Effector memory CD8-positive, alpha-beta T cell (primary cell): ENCODE measurements at regions not wholly inside any gene's neighbourhood (a gene's known extent, or its start where the extent isn't known, plus 50 kb on each side); places are given as distances from the start of the nearest gene placed in this dataset.

Experiments
- ATAC-seq: fragments of 150-1000 bp; cut with Tn5 transposase; replicated peaks from 2 replicates; pipeline ENCODE4 v1.10.0; 2021; ENCODE audit warnings: mild to moderate bottlenecking, moderate library complexity
- DNase-seq, 3 experiments: peaks; one replicate each; pipeline ENCODE4 v3.0.0; 2021
- H3K27ac Mint-ChIP-seq, 2 donors: one replicate each; pipeline ENCODE4 v1.8.0; 2022; ENCODE audit warnings: mild to moderate bottlenecking in 2 of 2, mixed read lengths in 2 of 2, moderate library complexity in 2 of 2
- H3K27me3 Mint-ChIP-seq, 2 donors: one replicate each; pipeline ENCODE4 v1.8.0; 2022; ENCODE audit warnings: mixed read lengths in 2 of 2
- H3K36me3 Mint-ChIP-seq: one replicate; pipeline ENCODE4 v1.8.0; 2022; ENCODE audit warnings: mild to moderate bottlenecking, moderate library complexity, mixed read lengths; ENCODE audit not compliant: insufficient read depth
- H3K4me1 Mint-ChIP-seq, 2 donors: one replicate each; pipeline ENCODE4 v1.8.0; 2022; ENCODE audit warnings: low read depth in 2 of 2, mixed read lengths in 2 of 2
- H3K4me3 Mint-ChIP-seq, 2 donors: one replicate each; pipeline ENCODE4 v1.8.0; 2022; ENCODE audit warnings: mild to moderate bottlenecking in 2 of 2, mixed read lengths in 2 of 2, moderate library complexity in 2 of 2
- H3K9me3 Mint-ChIP-seq, 2 donors: one replicate each; pipeline ENCODE4 v1.8.0; 2022; ENCODE audit warnings: mixed read lengths in 2 of 2

DNA sequence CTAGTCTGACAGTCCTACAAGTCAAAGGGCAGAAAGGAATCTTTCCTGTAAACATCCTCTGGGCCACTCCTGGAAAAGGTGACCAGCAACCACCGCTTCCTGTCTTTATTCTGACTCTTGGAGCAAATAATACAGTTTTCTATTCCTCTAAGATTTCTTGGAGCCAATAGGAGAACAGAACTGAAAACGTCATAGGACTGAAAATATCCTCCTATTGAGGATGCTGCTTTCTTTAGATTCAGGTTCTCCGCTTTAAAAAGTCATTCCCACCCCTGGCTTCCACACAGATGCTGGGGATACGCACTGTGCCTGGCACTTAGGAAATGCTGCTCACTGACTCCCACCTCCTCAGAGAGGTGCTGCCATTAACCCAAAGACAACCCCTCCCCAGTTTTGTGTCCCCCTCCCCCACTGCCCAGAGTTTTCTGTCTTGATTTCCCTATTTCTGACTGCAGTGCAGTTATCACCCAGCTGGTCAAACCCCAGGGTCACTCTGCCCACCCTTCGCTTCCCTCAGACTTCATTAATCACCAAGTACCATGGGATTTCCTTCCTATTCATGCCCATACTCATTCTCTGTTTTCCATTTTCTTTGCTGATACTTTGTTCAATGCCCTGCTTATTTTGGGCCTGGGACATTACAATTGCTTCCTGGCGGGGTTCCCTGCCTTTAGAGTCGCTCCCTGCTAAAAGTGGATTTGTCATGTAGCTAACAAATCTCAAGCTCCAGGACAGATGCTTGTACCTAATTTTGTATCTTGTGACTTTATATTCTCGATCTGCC, 82.1 kb upstream of the ARHGAP29 start:
- H3K4me1 Mint-ChIP-seq: no peaks in the 10 kb centered on the region
- no peak for DNase-seq
- no peaks in the 10 kb centered on the region for H3K36me3 Mint-ChIP-seq
- no peak overlapping the region for H3K27ac Mint-ChIP-seq
- no peak for ATAC-seq
- H3K27me3 Mint-ChIP-seq: peaks cover 46 to 59% of the 10 kb centered on the region in 2 donors
- H3K4me3 Mint-ChIP-seq: no peak overlapping the region
- H3K9me3 Mint-ChIP-seq: no peaks in the 10 kb centered on the region

DNA sequence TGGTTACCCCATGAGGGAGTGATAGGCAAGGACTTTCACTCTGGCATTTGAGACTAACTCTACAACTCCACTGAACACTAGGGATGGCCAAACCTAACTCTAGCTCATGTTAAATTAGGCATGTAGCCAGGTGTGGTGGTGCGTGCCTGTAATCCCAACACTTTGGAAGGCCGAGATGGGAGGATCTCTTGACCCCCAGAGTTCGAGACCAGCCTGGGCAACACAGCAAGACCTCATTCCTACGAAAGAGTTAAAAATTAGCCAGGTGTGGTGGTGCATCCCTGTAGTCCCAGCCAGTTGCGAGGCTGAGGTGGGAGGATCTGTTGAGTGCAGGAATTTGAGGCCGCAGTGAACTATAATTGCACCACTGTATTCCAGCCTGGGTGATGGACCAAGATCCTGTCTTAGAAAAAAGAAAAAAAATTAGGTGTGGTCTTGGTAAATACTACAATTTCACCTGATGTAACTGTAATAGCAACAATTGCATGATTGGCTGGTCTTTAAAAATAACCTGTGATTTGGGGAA, 81.2 kb upstream of the ARHGAP29 start:
- Mint-ChIP-seq H3K27me3 (peaks cover 48 to 58% of the 10 kb centered on the region in 2 donors), H3K9me3 (no peaks in the 10 kb centered on the region), H3K4me3 (no peak overlapping the region), H3K36me3 (no peaks in the 10 kb centered on the region), H3K27ac (no peak overlapping the region), H3K4me1 (no peaks in the 10 kb centered on the region)
- DNase-seq: no peak
- no peak for ATAC-seq

DNA sequence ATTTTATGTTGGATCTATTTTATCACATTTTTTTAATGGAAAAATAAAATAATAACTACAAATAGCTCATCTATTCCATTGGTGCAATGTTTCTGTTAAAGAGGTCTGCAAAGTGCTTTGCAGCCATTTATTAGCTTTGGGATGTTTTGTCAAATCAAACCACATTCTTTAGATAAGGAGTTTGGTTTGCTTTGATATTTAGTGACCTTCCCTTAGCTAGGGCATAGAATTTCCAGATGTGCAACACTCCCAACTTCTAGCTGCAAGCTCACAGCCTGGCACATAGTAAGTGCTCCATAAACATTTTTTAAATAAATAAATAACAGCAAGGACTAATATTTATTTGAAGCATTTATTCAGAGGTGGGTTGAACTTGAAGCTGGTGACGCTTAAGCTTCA, 80.4 kb upstream of the ARHGAP29 start:
- ATAC-seq: no peak
- H3K4me1 Mint-ChIP-seq: no peaks in the 10 kb centered on the region
- no peaks in the 10 kb centered on the region for H3K9me3 Mint-ChIP-seq
- no peaks in the 10 kb centered on the region for H3K36me3 Mint-ChIP-seq
- no peak overlapping the region for H3K27ac Mint-ChIP-seq
- peaks cover 41 to 50% of the 10 kb centered on the region in 2 donors for H3K27me3 Mint-ChIP-seq
- no peak overlapping the region for H3K4me3 Mint-ChIP-seq
- DNase-seq: no peak

DNA sequence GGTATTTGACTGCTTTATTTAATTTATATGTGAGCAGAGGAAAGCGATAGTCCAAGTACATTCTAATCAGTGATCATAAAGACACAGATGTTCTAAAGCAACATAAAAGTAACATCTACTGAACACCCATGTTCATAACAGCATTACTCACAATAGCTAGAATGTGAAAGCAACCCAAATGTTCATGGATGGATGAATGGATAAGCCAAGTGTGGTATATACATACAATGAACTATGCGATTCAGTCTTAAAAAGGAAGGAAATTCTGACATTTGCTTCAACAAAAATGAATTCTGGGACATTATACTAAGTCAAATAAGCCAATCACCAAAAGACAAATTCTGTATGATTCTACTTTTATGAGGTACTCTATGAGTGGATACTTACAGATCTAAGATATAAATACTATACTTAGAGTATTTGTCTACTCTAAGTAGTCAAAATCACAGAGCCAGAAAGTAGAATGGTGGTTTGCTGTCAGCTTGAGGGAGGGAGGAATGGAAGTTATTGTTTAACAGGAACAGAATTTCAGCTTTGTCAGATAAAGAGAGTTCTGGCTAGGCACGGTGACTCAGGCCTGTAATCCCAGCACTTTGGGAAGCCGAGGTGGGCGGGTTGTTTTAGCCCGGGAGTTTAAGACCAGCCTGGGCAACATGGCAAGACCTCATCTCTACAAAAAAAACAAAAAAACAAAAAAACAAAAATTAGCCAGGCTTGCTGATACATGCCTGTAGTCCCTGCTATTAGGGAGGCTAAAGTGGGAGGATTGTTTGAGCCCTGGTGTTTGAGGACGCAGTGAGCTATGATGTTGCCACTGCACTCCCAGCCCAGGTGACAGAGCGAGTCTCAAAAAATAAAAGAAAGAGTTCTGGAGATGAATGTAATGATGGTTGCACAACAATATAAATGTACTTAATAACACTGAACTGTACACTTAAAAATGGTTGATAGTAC, 79.7 kb upstream of the ARHGAP29 start:
- DNase-seq (no peak), ATAC-seq (no peak)
- H3K4me1 Mint-ChIP-seq: no peaks in the 10 kb centered on the region
- peaks cover 35 to 43% of the 10 kb centered on the region in 2 donors for H3K27me3 Mint-ChIP-seq
- no peaks in the 10 kb centered on the region for H3K9me3 Mint-ChIP-seq
- no peak overlapping the region for H3K27ac Mint-ChIP-seq
- no peak overlapping the region for H3K4me3 Mint-ChIP-seq
- no peaks in the 10 kb centered on the region for H3K36me3 Mint-ChIP-seq

DNA sequence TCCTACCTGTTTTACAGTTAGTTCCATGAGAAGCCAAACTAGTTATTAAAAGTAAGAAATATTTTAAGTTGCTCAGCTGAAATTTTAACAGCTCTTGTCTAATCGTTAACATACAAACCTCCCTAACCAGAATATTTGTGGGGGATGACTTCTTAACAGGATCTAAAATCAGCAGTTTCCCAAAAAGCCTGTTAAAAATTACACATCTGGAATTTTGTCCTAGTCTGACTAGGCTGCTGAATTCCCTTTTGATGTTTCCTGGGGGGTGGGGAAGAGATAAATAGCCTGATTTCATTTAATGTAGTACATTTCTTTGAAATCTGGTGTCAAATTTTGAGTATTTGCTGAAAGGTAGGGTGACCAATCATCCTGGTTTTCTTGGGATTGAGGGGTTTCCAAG, 78.8 kb upstream of the ARHGAP29 start:
- Mint-ChIP-seq H3K4me1 (no peaks in the 10 kb centered on the region), H3K4me3 (no peak overlapping the region), H3K9me3 (no peaks in the 10 kb centered on the region), H3K36me3 (no peaks in the 10 kb centered on the region), H3K27me3 (peaks cover 35 to 40% of the 10 kb centered on the region in 2 donors), H3K27ac (no peak overlapping the region)
- ATAC-seq (no peak), DNase-seq (no peak)

DNA sequence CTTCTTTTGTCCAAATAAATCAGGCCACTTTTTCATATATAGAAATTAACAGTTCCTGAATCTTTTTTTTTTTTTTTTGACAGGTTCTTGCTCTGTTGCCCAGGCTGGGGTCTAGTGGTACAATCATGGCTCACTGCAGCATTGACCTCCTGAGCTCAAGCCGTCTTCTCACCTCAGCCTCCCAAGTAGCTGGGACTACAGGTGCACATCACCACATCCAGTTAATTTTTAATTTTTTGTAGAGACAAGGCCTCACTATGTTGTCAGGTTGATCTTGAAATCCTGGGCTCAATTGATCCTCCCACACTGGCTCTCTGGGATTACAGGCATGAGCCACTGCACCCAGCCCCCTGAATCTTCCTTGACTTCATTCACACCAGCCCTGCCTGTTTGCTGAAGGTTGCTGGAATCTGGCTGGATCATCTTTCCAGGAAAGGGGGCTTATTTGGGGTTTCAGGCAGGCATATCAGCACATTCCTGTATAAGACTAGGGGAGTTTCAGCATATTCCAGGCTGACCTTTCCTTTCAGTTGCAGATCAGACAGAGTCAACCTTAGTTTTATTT, 78.2 kb upstream of the ARHGAP29 start:
- DNase-seq: no peak
- Mint-ChIP-seq H3K9me3 (no peaks in the 10 kb centered on the region), H3K27ac (no peak overlapping the region), H3K4me1 (no peaks in the 10 kb centered on the region), H3K27me3 (peaks cover 30 to 34% of the 10 kb centered on the region in 2 donors), H3K4me3 (no peak overlapping the region), H3K36me3 (no peaks in the 10 kb centered on the region)
- no peak for ATAC-seq

DNA sequence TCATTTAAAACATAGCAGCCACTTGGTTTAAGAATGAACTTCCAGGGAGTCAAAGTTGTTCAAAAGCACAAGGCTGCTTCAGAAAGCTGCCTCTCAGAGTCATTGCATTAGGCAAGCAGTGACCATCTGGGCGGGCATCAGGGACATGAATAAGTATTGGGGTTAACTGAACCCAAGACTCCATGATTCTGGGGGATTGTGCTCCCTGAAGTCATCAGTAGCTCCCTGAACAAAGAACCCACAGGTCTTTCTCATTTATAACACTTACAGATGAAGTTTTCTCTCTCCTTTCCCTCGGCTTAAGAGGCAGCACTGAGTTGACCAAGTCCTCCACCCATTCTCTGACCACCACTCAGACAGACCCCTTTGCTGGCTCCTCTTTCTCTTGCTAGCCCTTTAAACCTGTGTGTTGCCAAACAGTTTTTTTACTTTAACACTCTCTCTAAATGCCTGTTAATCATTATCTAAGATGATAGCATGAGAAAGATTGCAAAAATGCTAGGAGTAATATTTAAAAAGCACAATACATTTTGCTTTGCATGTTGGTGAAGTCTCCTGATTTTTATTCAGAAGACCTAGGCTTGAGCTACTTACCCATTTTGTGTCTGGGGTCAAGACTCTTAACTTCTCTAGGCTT, 77.0 kb upstream of the ARHGAP29 start:
- Mint-ChIP-seq H3K4me1 (no peaks in the 10 kb centered on the region), H3K9me3 (no peaks in the 10 kb centered on the region), H3K27ac (no peak overlapping the region), H3K27me3 (peaks cover 20 to 22% of the 10 kb centered on the region in 2 donors), H3K36me3 (no peaks in the 10 kb centered on the region), H3K4me3 (no peak overlapping the region)
- DNase-seq: no peak
- no peak for ATAC-seq

DNA sequence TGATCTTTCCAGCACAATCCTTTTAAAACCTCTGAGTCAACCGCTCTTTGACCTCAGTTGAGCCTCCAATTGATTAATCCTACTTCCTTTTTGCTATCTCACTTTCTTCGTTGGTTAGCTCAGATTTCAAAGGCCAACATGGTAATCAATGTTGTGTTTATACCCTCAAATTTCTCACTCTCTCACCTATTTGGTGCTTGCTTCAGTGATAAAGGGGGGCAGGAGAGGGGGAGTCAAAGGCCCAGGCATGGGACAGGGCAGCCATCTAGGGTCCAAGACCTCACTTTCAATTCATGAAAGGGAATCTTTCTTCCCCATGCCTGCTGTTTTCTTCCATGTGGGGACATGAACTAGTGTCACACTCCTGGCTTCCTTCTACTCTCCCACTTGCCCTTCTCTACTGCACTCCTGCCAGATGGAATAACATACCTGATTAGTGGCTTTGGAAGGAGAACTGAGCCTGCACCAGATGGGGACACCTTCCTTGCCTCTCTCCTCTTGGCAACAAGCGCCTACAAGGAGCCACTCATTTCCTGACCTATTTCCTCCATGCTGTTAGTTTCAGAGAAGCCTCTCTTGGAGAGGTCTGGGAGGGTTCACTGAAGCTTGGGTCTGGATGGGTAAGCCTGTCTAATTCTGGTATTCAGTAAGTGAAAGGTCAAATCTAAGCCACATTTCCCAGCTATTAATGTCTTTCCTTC, 73.3 kb upstream of the ARHGAP29 start:
- Mint-ChIP-seq H3K27me3 (peaks cover 8 to 17% of the 10 kb centered on the region in 2 donors), H3K36me3 (no peaks in the 10 kb centered on the region)

DNA sequence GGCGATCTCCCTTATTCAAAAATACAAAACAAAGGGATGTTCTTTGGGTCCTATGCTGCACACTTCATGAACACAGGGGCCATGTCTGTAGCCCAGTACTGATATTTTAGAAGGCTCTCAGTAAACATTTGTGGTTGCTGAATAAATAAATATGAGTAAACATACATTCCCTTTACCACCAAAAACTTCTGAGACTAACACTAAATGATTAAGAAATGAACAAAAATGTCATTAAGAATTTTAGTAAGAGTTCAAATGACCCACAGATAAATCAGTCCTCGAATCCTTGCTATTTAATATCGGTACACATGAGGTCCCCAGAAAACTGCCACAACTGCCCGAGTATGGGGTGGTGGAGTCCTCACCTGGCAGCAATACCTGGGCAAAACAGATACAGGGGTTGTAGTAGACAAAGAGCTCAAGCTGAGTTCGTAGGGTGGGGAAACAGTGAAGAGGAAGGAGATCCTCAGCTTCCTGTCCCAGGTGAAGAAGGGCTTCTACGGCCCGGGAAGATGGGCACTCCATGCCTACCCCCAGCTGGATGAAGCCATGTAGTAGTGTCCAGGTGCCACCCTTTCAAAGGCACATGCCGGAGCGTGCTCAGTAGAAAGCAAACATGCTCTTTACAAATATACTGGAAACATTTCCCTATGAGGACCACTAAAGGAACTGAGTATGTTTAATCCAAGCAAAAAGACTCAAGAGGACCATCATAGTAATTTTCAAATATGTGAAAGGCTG, 72.6 kb upstream of the ARHGAP29 start:
- no peaks in the 10 kb centered on the region for H3K36me3 Mint-ChIP-seq
- DNase-seq (no peak), ATAC-seq (no peak)
- H3K9me3 Mint-ChIP-seq: no peaks in the 10 kb centered on the region
- H3K4me3 Mint-ChIP-seq: no peak overlapping the region
- H3K27ac Mint-ChIP-seq: no peak overlapping the region
- H3K4me1 Mint-ChIP-seq: no peaks in the 10 kb centered on the region
- peaks cover 15 to 17% of the 10 kb centered on the region in 2 donors for H3K27me3 Mint-ChIP-seq

More for the DNA sequence above, 73.3 kb upstream of the ARHGAP29 start:
- H3K9me3 Mint-ChIP-seq: no peaks in the 10 kb centered on the region
- H3K4me1 Mint-ChIP-seq: no peaks in the 10 kb centered on the region
- no peak overlapping the region for H3K27ac Mint-ChIP-seq
- H3K4me3 Mint-ChIP-seq: no peak overlapping the region
- ATAC-seq (no peak), DNase-seq (no peak)

- Mint-ChIP-seq H3K27ac (no peak overlapping the region), H3K4me1 (no peaks in the 10 kb centered on the region), H3K9me3 (no peaks in the 10 kb centered on the region), H3K27me3 (peaks cover 11 to 18% of the 10 kb centered on the region in 2 donors), H3K36me3 (no peaks in the 10 kb centered on the region), H3K4me3 (no peak overlapping the region)
- no peak for DNase-seq
- ATAC-seq: no peak
Measured at GRCh38 chr1:94309216-94309615, 71.8 kb upstream of the ARHGAP29 start.

GRCh38 chr1:94306521-94306920, 69.1 kb upstream of the ARHGAP29 start:
- Mint-ChIP-seq H3K4me1 (no peaks in the 10 kb centered on the region), H3K9me3 (no peaks in the 10 kb centered on the region), H3K4me3 (no peak overlapping the region), H3K27ac (no peak overlapping the region), H3K27me3 (peaks cover 28 to 30% of the 10 kb centered on the region in 2 donors), H3K36me3 (no peaks in the 10 kb centered on the region)
- no peak for DNase-seq
- ATAC-seq: no peak

DNA sequence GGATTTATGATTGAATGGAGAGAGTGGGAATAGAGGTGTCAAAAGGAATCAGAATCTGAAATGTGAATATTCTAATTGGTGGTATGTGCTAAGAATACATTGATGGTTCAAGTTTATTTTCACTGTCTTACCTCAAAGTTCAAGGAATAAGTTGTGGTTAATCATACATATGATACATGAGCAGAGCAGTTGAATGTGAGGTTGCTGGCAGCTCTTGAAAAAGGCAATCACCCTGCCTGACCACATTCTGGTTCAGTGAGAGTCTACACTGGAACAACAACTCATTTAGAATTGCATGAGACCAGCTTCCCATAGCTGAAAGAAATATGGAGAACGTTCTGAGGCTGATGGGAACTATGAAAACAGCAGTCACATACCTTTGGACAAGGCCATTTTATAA, 68.3 kb upstream of the ARHGAP29 start:
- Mint-ChIP-seq H3K27me3 (peaks cover 30 to 31% of the 10 kb centered on the region in 2 donors), H3K36me3 (no peaks in the 10 kb centered on the region), H3K4me1 (no peaks in the 10 kb centered on the region), H3K27ac (no peak overlapping the region), H3K4me3 (no peak overlapping the region), H3K9me3 (no peaks in the 10 kb centered on the region)
- DNase-seq: no peak
- ATAC-seq: no peak
